ENCODE measurements at regions not wholly inside any gene's neighbourhood (a gene's known extent, or its start where the extent isn't known, plus 50 kb on each side); places are given as distances from the start of the nearest gene placed in this dataset.

- DNase-seq, result no peak
These were observed 92.7 kb upstream of the TNC start for GRCh38 chr9:115210699-115211098.

GRCh38 chr9:115211413-115212124, 93.6 kb upstream of the TNC start:
- no peak for DNase-seq

- DNase-seq, result no peak
These were observed 94.2 kb upstream of the TNC start for GRCh38 chr9:115212125-115212605.

- no peak for DNase-seq
These were observed 94.9 kb upstream of the TNC start for GRCh38 chr9:115212832-115213231.

GRCh38 chr9:115213818-115214334, 95.9 kb upstream of the TNC start:
- DNase-seq, result no peak

GRCh38 chr9:115216873-115217272, 98.9 kb upstream of the TNC start:
- DNase-seq, result no peak

GRCh38 chr9:115220319-115221005, 102.5 kb upstream of the TNC start:
- DNase-seq, result no peak

- DNase-seq, result no peak
These were observed 105.5 kb upstream of the TNC start for GRCh38 chr9:115223471-115223870.

- no peak for DNase-seq
These were observed 107.6 kb upstream of the TNC start for GRCh38 chr9:115225459-115226116.

- no peak for DNase-seq
These were observed 108.2 kb upstream of the TNC start for GRCh38 chr9:115226152-115226551.

GRCh38 chr9:115229496-115229895, 111.5 kb upstream of the TNC start:
- DNase-seq, result no peak

GRCh38 chr9:115230924-115231515, 113.1 kb upstream of the TNC start:
- DNase-seq, result no peak

- DNase-seq, result no peak
These were observed 114.3 kb upstream of the TNC start for GRCh38 chr9:115232181-115232774.

GRCh38 chr9:115234094-115234493, 116.1 kb upstream of the TNC start:
- DNase-seq, result no peak

- no peak for DNase-seq
These were observed 117.3 kb upstream of the TNC start for GRCh38 chr9:115235221-115235620.

GRCh38 chr9:115237385-115237998, 119.5 kb upstream of the TNC start:
- no peak for DNase-seq

GRCh38 chr9:115240676-115241075, 122.7 kb upstream of the TNC start:
- no peak for DNase-seq

GRCh38 chr9:115241641-115242040, 123.7 kb upstream of the TNC start:
- DNase-seq, result no peak

GRCh38 chr9:115249488-115249887, 131.5 kb upstream of the TNC start:
- no peak for DNase-seq

GRCh38 chr9:115250621-115251032, 132.7 kb upstream of the TNC start:
- no peak for DNase-seq

- DNase-seq, result no peak
These were observed 136.6 kb upstream of the TNC start for GRCh38 chr9:115254287-115255180.

All from CD4-positive, alpha-beta T cell treated with Interleukin-4 for 4 hours (primary cell).